H9 (cell line): ENCODE measurements at regions not wholly inside any gene's neighbourhood (a gene's known extent, or its start where the extent isn't known, plus 50 kb on each side); places are given as distances from the start of the nearest gene placed in this dataset.

ENCODE experiments used
- DNase-seq: peaks from one replicate; pipeline ENCODE4 v3.0.0-alpha.2; 2017
- H2AFZ ChIP-seq: one replicate; pipeline ENCODE4 v1.6.1; 2013; ENCODE audit warnings: mild to moderate bottlenecking, low read length, control low read depth, moderate library complexity
- H2AK5ac ChIP-seq: 2 replicates; pipeline ENCODE4 v1.6.1; 2013; ENCODE audit warnings: low read length, control low read depth, mixed read lengths; ENCODE audit not compliant: insufficient read length
- H2BK120ac ChIP-seq: one replicate; pipeline ENCODE4 v1.6.1; 2013; ENCODE audit warnings: low read depth, mild to moderate bottlenecking, low read length, control low read depth, inconsistent platforms; ENCODE audit not compliant: poor library complexity, severe bottlenecking
- H2BK12ac ChIP-seq: 2 replicates; pipeline ENCODE4 v1.6.1; 2013; ENCODE audit warnings: low read length, control low read depth, mixed read lengths, low read depth; ENCODE audit not compliant: insufficient read length
- H2BK15ac ChIP-seq: 2 replicates; pipeline ENCODE4 v1.6.1; 2013; ENCODE audit warnings: low read depth, low read length, control low read depth
- H2BK20ac ChIP-seq: one replicate; pipeline ENCODE4 v1.6.1; 2013; ENCODE audit warnings: low read depth, mild to moderate bottlenecking, low read length, control low read depth, inconsistent platforms; ENCODE audit not compliant: poor library complexity, severe bottlenecking
- H2BK5ac ChIP-seq: 2 replicates; pipeline ENCODE4 v1.6.1; 2013; ENCODE audit warnings: low read length, control low read depth, mixed read lengths; ENCODE audit not compliant: insufficient read length
- H3K14ac ChIP-seq: 2 replicates; pipeline ENCODE4 v1.6.1; 2013; ENCODE audit warnings: low read length, control low read depth; ENCODE audit not compliant: insufficient read depth
- H3K18ac ChIP-seq: 2 replicates; pipeline ENCODE4 v1.6.1; 2013; ENCODE audit warnings: low read depth, mild to moderate bottlenecking, mixed read lengths, low read length, control low read depth; ENCODE audit not compliant: insufficient read length
- H3K23ac ChIP-seq: 2 replicates; pipeline ENCODE4 v1.6.1; 2013; ENCODE audit warnings: low read length, control low read depth, mixed read lengths, low read depth; ENCODE audit not compliant: insufficient read length
- H3K23me2 ChIP-seq: 2 replicates; pipeline ENCODE4 v1.6.1; 2013; ENCODE audit warnings: low read depth, mild to moderate bottlenecking, mixed read lengths, low read length, control low read depth; ENCODE audit not compliant: insufficient read length, poor library complexity, severe bottlenecking
- H3K27ac ChIP-seq: 2 replicates; pipeline ENCODE4 v1.5.1; 2013; ENCODE audit warnings: low read length, control low read depth, mixed read lengths, low read depth; ENCODE audit not compliant: insufficient read length
- H3K27me3 ChIP-seq: 2 replicates; pipeline ENCODE4 v1.6.1; 2013; ENCODE audit warnings: low read length, control low read depth, inconsistent platforms; ENCODE audit not compliant: insufficient read depth
- H3K4ac ChIP-seq: 2 replicates; pipeline ENCODE4 v1.6.1; 2013; ENCODE audit warnings: low read depth, mild to moderate bottlenecking, control low read depth, inconsistent platforms, low read length, moderate library complexity
- H3K4me1 ChIP-seq: 2 replicates; pipeline ENCODE4 v1.6.1; 2013; ENCODE audit warnings: low read length, control low read depth, inconsistent platforms; ENCODE audit not compliant: insufficient read depth
- H3K4me2 ChIP-seq: 2 replicates; pipeline ENCODE4 v1.6.1; 2013; ENCODE audit warnings: low read length, control low read depth, mixed read lengths; ENCODE audit not compliant: insufficient read length, insufficient read depth
- H3K56ac ChIP-seq: 2 replicates; pipeline ENCODE4 v1.6.1; 2013; ENCODE audit warnings: low read depth, mild to moderate bottlenecking, mixed read lengths, low read length, control low read depth; ENCODE audit not compliant: insufficient read length
- H3K79me1 ChIP-seq: 2 replicates; pipeline ENCODE4 v1.6.1; 2013; ENCODE audit warnings: low read depth, mild to moderate bottlenecking, moderate library complexity, low read length, control low read depth, inconsistent platforms; ENCODE audit not compliant: insufficient read depth, poor library complexity, severe bottlenecking
- H3K79me2 ChIP-seq: 2 replicates; pipeline ENCODE4 v1.6.1; 2013; ENCODE audit warnings: low read length, control low read depth, inconsistent platforms; ENCODE audit not compliant: insufficient read depth
- H3K9ac ChIP-seq: 2 replicates; pipeline ENCODE4 v1.6.1; 2013; ENCODE audit warnings: low read length, control low read depth, mixed read lengths; ENCODE audit not compliant: insufficient read length; ENCODE audit errors: extremely low read depth
- H3K9me3 ChIP-seq: one replicate; pipeline ENCODE4 v1.6.1; 2013; ENCODE audit warnings: low read depth, low read length, inconsistent platforms; ENCODE audit not compliant: control insufficient read depth
- H3T11ph ChIP-seq: one replicate; pipeline ENCODE4 v1.6.1; 2013; ENCODE audit warnings: mild to moderate bottlenecking, low read length, control low read depth, inconsistent platforms
- H4K20me1 ChIP-seq: one replicate; pipeline ENCODE4 v1.6.1; 2013; ENCODE audit not compliant: control insufficient read depth, insufficient read length, insufficient read depth
- H4K5ac ChIP-seq: 2 replicates; pipeline ENCODE4 v1.6.1; 2013; ENCODE audit warnings: low read depth, mild to moderate bottlenecking, mixed read lengths, low read length, control low read depth; ENCODE audit not compliant: insufficient read length
- H4K8ac ChIP-seq: replicated peaks from 2 replicates; pipeline ENCODE4 v1.6.1; 2013; ENCODE audit warnings: low read length, control low read depth, mixed read lengths, low read depth; ENCODE audit not compliant: insufficient read length
- H4K91ac ChIP-seq: 2 replicates; pipeline ENCODE4 v1.6.1; 2013; ENCODE audit warnings: low read depth, mild to moderate bottlenecking, moderate library complexity, mixed read lengths, low read length, control low read depth; ENCODE audit not compliant: insufficient read length
- H3K27ac Mint-ChIP-seq, 3 experiments: 2 replicates in 2 of 3; 3 replicates in 1 of 3; pipeline ENCODE4 v1.8.0; 2020 to 2021; ENCODE audit warnings: mixed read lengths in 3 of 3, mild to moderate bottlenecking in 1 of 3, moderate library complexity in 1 of 3
- H3K27me3 Mint-ChIP-seq: 2 replicates; pipeline ENCODE4 v1.8.0; 2021; ENCODE audit warnings: low read depth, mild to moderate bottlenecking, moderate library complexity, mixed read lengths
- H3K36me3 Mint-ChIP-seq, 3 experiments: 2 replicates in 2 of 3; 3 replicates in 1 of 3; pipeline ENCODE4 v1.8.0; 2020 to 2021; ENCODE audit warnings: low read depth in 3 of 3, mixed read lengths in 3 of 3; ENCODE audit not compliant: insufficient read depth in 1 of 3
- H3K4me1 Mint-ChIP-seq, 2 experiments: 2 replicates each; pipeline ENCODE4 v1.8.0; 2020; ENCODE audit warnings: mixed read lengths in 2 of 2
- H3K4me3 Mint-ChIP-seq, 2 experiments: 2 replicates in 1 of 2; 3 replicates in 1 of 2; pipeline ENCODE4 v1.8.0; 2020 to 2021; ENCODE audit warnings: mild to moderate bottlenecking in 2 of 2, mixed read lengths in 2 of 2, moderate library complexity in 1 of 2
- H3K9me3 Mint-ChIP-seq, 2 experiments: 2 replicates in 1 of 2; 3 replicates in 1 of 2; pipeline ENCODE4 v1.8.0; 2020; ENCODE audit warnings: mild to moderate bottlenecking in 2 of 2, mixed read lengths in 2 of 2, moderate library complexity in 1 of 2
- WGBS: extraction: QIAGEN DNeasy Blood & Tissue Kit; methylation state at CpG from one replicate; pipeline ENCODE4 v1.1.7; 2013; ENCODE audit warnings: missing lambda C conversion rate, low lambda C conversion rate, mixed read lengths; ENCODE audit not compliant: insufficient read length; ENCODE audit errors: extremely low coverage; 5-methylcytosine and 5-hydroxymethylcytosine counted together
- TF ChIP-seq, protein P1 (sequence below): fragments of 200-600 bp; sonication (generic); conservative IDR thresholded peaks from 3 replicates; pipeline ENCODE4 v1.8.0; 2021; ENCODE audit warnings: antibody characterized with exemption, mild to moderate bottlenecking

DNA sequence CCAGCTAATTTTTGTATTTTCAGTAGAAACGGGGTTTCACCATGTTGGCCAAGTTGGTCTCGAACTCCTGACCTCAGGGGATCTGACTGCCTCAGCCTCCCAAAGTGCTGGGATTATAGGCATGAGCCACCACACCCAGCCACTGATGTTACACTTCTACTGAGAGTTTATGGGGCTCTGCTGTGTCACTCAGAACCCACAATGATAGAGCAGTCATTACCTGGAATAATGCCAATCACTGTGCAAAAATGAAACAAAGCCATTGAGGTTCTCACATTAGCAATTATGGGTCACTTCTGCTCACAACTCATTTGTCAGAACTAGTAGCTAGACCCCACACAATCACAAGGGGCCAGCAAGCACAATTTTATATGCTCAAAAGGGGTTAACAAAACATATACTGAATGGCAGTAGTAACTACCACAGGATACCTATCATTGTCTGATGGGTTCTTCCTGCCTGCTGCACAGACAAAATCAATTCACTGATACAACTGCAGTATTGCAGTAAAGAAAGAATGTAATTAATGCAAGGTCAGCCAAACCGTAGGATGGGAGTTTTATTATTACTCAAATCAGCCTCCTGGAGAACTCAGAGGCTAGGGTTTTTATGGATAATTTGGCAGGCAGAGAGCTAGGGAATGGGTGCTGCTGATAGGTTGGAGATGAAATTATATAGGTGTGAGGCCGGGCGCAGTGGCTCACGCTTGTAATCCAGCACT, 72.1 kb upstream of the TRIM24 start:
- TF ChIP-seq, protein P1, sequence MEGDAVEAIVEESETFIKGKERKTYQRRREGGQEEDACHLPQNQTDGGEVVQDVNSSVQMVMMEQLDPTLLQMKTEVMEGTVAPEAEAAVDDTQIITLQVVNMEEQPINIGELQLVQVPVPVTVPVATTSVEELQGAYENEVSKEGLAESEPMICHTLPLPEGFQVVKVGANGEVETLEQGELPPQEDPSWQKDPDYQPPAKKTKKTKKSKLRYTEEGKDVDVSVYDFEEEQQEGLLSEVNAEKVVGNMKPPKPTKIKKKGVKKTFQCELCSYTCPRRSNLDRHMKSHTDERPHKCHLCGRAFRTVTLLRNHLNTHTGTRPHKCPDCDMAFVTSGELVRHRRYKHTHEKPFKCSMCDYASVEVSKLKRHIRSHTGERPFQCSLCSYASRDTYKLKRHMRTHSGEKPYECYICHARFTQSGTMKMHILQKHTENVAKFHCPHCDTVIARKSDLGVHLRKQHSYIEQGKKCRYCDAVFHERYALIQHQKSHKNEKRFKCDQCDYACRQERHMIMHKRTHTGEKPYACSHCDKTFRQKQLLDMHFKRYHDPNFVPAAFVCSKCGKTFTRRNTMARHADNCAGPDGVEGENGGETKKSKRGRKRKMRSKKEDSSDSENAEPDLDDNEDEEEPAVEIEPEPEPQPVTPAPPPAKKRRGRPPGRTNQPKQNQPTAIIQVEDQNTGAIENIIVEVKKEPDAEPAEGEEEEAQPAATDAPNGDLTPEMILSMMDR, result no peak

More for the DNA sequence above, 72.1 kb upstream of the TRIM24 start:
- Mint-ChIP-seq H3K36me3 (peaks cover 6 to 21% (median 8%) of the 10 kb centered on the region in 3 experiments; a peak in 6 of 7 replicates), H3K27me3 (no peaks in the 10 kb centered on the region), H3K4me1 (no peaks in the 10 kb centered on the region), H3K4me3 (no peak overlapping the region), H3K27ac (no peak overlapping the region), H3K9me3 (peaks cover 16 to 19% of the 10 kb centered on the region in 2 experiments)
- no peak overlapping the region for H2BK20ac ChIP-seq
- no peaks in the 10 kb centered on the region for H3K9me3 ChIP-seq
- no peaks in the 10 kb centered on the region for H3K79me1 ChIP-seq
- H4K91ac ChIP-seq, result no peak overlapping the region
- WGBS, result no CpG with 5 or more reads among the region's 6 CpGs
- H2BK5ac ChIP-seq, result no peak overlapping the region
- H3K4me1 ChIP-seq, result no peaks in the 10 kb centered on the region
- no peak overlapping the region for H2BK12ac ChIP-seq
- DNase-seq, result no peak
- H3K4me2 ChIP-seq, result no peak overlapping the region
- no peak overlapping the region for H4K5ac ChIP-seq
- no peak overlapping the region for H3K4ac ChIP-seq
- no peak overlapping the region for H4K8ac ChIP-seq
- H4K20me1 ChIP-seq, result no peaks in the 10 kb centered on the region
- H2BK120ac ChIP-seq, result no peak overlapping the region
- no peak overlapping the region for H2AK5ac ChIP-seq
- H2BK15ac ChIP-seq, result no peak overlapping the region
- no peak overlapping the region for H3K9ac ChIP-seq
- no peak overlapping the region for H2AFZ ChIP-seq
- no peaks in the 10 kb centered on the region for H3K27me3 ChIP-seq
- no peak overlapping the region for H3K27ac ChIP-seq
- H3K14ac ChIP-seq, result no peak overlapping the region
- H3K18ac ChIP-seq, result no peak overlapping the region
- no peak overlapping the region for H3K23ac ChIP-seq
- H3K79me2 ChIP-seq, result no peaks in the 10 kb centered on the region
- no peaks in the 10 kb centered on the region for H3K23me2 ChIP-seq
- H3T11ph ChIP-seq, result no peak overlapping the region
- H3K56ac ChIP-seq, result no peak overlapping the region
